SK-N-SH (cell line): ENCODE measurements at regions not wholly inside any gene's neighbourhood (a gene's known extent, or its start where the extent isn't known, plus 50 kb on each side); places are given as distances from the start of the nearest gene placed in this dataset.

Source experiments
- CTCF ChIP-seq: fragments of 200-600 bp; sonication (generic); IDR thresholded peaks from 2 replicates; pipeline ENCODE4 v1.6.1; 2017; ENCODE audit warnings: antibody characterized with exemption, mild to moderate bottlenecking, moderate library complexity
- EP300 ChIP-seq, 2 experiments: IDR thresholded peaks; 2 replicates each; pipeline versions ENCODE4 v1.4.0 to v1.6.1; 2012; ENCODE audit warnings: borderline replicate concordance in 1 of 2, low read depth in 1 of 2, low read length in 1 of 2
- GABPA ChIP-seq: IDR thresholded peaks from 2 replicates; pipeline ENCODE4 v1.4.0; 2012; ENCODE audit warnings: low read depth, mild to moderate bottlenecking
- JUND ChIP-seq: IDR thresholded peaks from 2 replicates; pipeline ENCODE4 v1.4.0; 2012
- MAX ChIP-seq: IDR thresholded peaks from 2 replicates; pipeline ENCODE4 v1.4.0; 2012; ENCODE audit warnings: low read depth
- MEF2A ChIP-seq: IDR thresholded peaks from 2 replicates; pipeline ENCODE4 v1.4.0; 2012; ENCODE audit warnings: low read depth, borderline replicate concordance
- RCOR1 ChIP-seq: fragments of 150-350 bp; IDR thresholded peaks from 2 replicates; pipeline ENCODE4 v1.6.1; 2017; ENCODE audit warnings: antibody characterized with exemption, low read length
- REST ChIP-seq: IDR thresholded peaks from 2 replicates; pipeline ENCODE4 v1.6.1; 2012; ENCODE audit warnings: mild to moderate bottlenecking, low read depth, low read length, moderate library complexity
- SIN3A ChIP-seq: IDR thresholded peaks from 2 replicates; pipeline ENCODE4 v1.6.1; 2012; ENCODE audit warnings: low read depth, mild to moderate bottlenecking, low read length, moderate library complexity, borderline replicate concordance
- SMC3 ChIP-seq: IDR thresholded peaks from 2 replicates; pipeline ENCODE4 v1.6.1; 2012; ENCODE audit warnings: low read depth, low read length, improper control_type of control experiment
- YY1 ChIP-seq: IDR thresholded peaks from 2 replicates; pipeline ENCODE4 v1.4.0; 2012; ENCODE audit warnings: low read depth, mild to moderate bottlenecking

- TF ChIP-seq CTCF: no peak
- TF ChIP-seq GABPA: no peak
- TF ChIP-seq JUND: no peak
- TF ChIP-seq EP300 (IDR thresholded peaks at IDR 0.05; ENCODE audit: borderline replicate concordance in 1 of 2, low read depth in 1 of 2, low read length in 1 of 2): no peak
- TF ChIP-seq RCOR1: no peak
- TF ChIP-seq YY1: no peak
- no peak for TF ChIP-seq MEF2A
- no peak for TF ChIP-seq MAX
- no peak for TF ChIP-seq SIN3A
- no peak for TF ChIP-seq SMC3
- no peak for TF ChIP-seq REST
Measured at GRCh38 chr4:136495851-136496250, 1036.4 kb downstream of the PCDH18 start.
